Ishikawa (cell line): ENCODE measurements at regions not wholly inside any gene's neighbourhood (a gene's known extent, or its start where the extent isn't known, plus 50 kb on each side); places are given as distances from the start of the nearest gene placed in this dataset.

Experiments used
- CEBPB ChIP-seq: IDR thresholded peaks from 2 replicates; pipeline ENCODE4 v1.6.1; 2012
- FOXM1 ChIP-seq: IDR thresholded peaks from 2 replicates; pipeline ENCODE4 v1.6.1; 2012; ENCODE audit warnings: low read depth, borderline replicate concordance

DNA sequence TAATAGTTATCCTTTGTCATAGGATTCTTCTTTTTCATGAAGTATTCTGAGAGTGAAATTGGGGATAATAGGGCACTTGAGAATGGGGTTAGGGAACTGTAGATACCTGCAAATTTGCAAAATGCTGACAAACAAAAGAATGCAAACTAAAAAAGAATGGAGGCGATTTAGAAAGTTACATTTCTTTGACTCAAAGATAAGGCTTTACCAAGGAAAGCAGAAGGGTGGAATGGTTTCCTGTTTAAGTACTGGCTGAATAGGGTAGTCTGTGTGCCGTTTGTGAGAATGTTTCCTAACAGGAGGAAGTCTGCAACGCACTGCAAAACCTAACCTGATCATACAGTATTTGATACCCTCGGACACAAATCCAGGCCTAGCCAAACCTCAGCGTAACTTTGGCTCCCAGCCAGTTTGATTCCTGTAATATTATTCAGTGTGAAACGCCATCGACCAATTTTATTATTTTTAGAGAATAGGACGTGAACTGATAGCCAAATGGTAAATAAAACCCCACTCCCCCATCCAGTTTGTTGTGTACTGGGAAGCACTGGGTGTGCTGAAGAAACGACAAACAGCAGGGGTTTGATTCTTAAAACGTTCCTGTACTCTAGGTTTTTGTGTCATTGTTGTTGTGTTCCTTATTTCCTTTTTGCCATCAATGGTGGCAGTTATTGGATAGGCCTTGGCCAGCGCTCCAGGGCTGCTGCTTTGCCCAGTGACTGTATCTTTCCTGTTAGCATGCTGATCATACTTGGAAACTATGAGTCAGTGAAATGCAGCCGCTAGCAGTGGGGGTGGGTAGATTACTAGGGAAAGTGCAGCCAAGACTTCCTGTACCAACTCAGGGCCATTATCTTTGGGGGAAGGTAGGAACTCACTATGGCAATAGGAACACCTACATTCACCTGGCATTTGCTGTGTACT, 148.0 kb upstream of the TBL1XR1 start:
- TF ChIP-seq CEBPB, result peak; percentile 74; the same call in 1 of the 2 replicates
- peak; percentile 99 for TF ChIP-seq FOXM1
